ENCODE measurements at regions not wholly inside any gene's neighbourhood (a gene's known extent, or its start where the extent isn't known, plus 50 kb on each side); places are given as distances from the start of the nearest gene placed in this dataset.

DNA sequence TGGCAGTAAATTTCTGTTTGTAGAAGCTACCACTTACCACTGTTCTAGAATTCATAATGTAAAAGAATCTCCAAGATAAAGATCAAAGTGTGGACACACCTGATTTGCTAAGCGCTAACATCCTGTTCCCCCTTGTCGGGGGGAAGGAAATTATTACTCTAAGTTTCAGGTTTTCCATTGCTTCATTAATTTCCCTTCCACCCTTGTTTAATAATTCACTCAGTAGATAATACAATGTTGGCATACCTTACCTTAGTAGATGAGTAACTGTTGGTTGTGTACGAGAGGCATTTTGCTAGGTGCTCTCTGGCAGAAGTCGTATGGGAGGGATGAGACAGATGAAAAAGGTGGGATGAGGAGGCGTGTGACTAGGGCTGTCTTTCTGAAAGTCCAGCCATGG, 641.2 kb upstream of the ARRDC4 start:
- TF ChIP-seq EZH2 (IDR thresholded peaks at IDR 0.05; ENCODE audit: borderline replicate concordance, low read depth, low read length, severe bottlenecking) (no peak), GATA2 (IDR thresholded peaks at IDR 0.05; ENCODE audit: insufficient read depth, insufficient read length, low read depth, low read length) (no peak), FOS (IDR thresholded peaks at IDR 0.05; ENCODE audit: borderline replicate concordance, insufficient read depth, low read length) (no peak), POLR2AphosphoS5 (IDR thresholded peaks at IDR 0.05; ENCODE audit: insufficient read depth, low read depth, low read length) (no peak), JUN (IDR thresholded peaks at IDR 0.05; ENCODE audit: borderline replicate concordance, insufficient read depth, insufficient read length, low read depth) (no peak), MYC (IDR thresholded peaks at IDR 0.05; ENCODE audit: low read depth, low read length) (no peak), POLR2A (IDR thresholded peaks at IDR 0.05; ENCODE audit: low read depth, low read length) (no peak)
- TF ChIP-seq, protein P1, sequence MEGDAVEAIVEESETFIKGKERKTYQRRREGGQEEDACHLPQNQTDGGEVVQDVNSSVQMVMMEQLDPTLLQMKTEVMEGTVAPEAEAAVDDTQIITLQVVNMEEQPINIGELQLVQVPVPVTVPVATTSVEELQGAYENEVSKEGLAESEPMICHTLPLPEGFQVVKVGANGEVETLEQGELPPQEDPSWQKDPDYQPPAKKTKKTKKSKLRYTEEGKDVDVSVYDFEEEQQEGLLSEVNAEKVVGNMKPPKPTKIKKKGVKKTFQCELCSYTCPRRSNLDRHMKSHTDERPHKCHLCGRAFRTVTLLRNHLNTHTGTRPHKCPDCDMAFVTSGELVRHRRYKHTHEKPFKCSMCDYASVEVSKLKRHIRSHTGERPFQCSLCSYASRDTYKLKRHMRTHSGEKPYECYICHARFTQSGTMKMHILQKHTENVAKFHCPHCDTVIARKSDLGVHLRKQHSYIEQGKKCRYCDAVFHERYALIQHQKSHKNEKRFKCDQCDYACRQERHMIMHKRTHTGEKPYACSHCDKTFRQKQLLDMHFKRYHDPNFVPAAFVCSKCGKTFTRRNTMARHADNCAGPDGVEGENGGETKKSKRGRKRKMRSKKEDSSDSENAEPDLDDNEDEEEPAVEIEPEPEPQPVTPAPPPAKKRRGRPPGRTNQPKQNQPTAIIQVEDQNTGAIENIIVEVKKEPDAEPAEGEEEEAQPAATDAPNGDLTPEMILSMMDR (IDR thresholded peaks at IDR 0.05; ENCODE audit: extremely low read depth in 1 of 2, insufficient read depth in 1 of 2, low read depth in 1 of 2, low read length in 2 of 2): no peak
- TF ChIP-seq, protein P2, sequence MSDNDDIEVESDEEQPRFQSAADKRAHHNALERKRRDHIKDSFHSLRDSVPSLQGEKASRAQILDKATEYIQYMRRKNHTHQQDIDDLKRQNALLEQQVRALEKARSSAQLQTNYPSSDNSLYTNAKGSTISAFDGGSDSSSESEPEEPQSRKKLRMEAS (IDR thresholded peaks at IDR 0.05; ENCODE audit: insufficient read depth, insufficient read length): no peak
- no TSS peak for BruUV-seq (replicated peaks)
- H3K9me3 ChIP-seq (replicated peaks; ENCODE audit: control insufficient read depth, insufficient read depth, low read length): peaks cover 2% of the 10 kb centered on the region
- no peaks in the 10 kb centered on the region for H3K79me2 ChIP-seq (ENCODE audit: control insufficient read depth, insufficient read depth, low read length)
- no peak overlapping the region for H3K4me2 ChIP-seq (ENCODE audit: insufficient read depth, low read length)
- no peak for DNase-seq (ENCODE audit: low read depth, low spot score)
- H3K4me1 ChIP-seq (ENCODE audit: control insufficient read depth, extremely low read depth, insufficient read depth, low read length): no peaks in the 10 kb centered on the region
- H3K4me3 ChIP-seq (replicated peaks in 1 of 3; ENCODE audit: insufficient read depth in 1 of 3, low read depth in 1 of 3, low read length in 3 of 3): no peak overlapping the region
- no peaks in the 10 kb centered on the region for H4K20me1 ChIP-seq (replicated peaks; ENCODE audit: control insufficient read depth, extremely low read depth, insufficient read depth, low read length)
- intact Hi-C loops (cut with micrococcal nuclease) (no loop called here), dilution Hi-C loops (cut with MboI; ENCODE audit: extremely low pct_ligation_motif_present, low sequenced_read_pairs) (no loop called here)
- H3K9ac ChIP-seq (replicated peaks; ENCODE audit: extremely low read depth, insufficient read depth, low read length): no peak overlapping the region
- ChIA-PET POLR2A (no interaction called here), CTCF (no interaction called here)
- H3K9me1 ChIP-seq (replicated peaks; ENCODE audit: control insufficient read depth, extremely low read depth, insufficient read depth, low read length): no peaks in the 10 kb centered on the region
- H3K36me3 ChIP-seq (ENCODE audit: control insufficient read depth in 2 of 2, extremely low read depth in 1 of 2, insufficient read depth in 2 of 2, low read length in 2 of 2): no peaks in the 10 kb centered on the region
- H2AFZ ChIP-seq (ENCODE audit: low read depth, low read length): no peak overlapping the region
- no peaks in the 10 kb centered on the region for H3K27me3 ChIP-seq (ENCODE audit: control insufficient read depth in 2 of 2, insufficient read depth in 2 of 2, low read length in 2 of 2)
- H3K27ac ChIP-seq (ENCODE audit: insufficient read depth, low read depth, low read length): no peak overlapping the region
- FAIRE-seq: no peak

Data from endothelial cell of umbilical vein (primary cell).